Tibial artery (tissue), 4 donors: ENCODE measurements at regions not wholly inside any gene's neighbourhood (a gene's known extent, or its start where the extent isn't known, plus 50 kb on each side); places are given as distances from the start of the nearest gene placed in this dataset.

Experiments used
- DNase-seq, 2 donors: peaks; one replicate each; pipeline ENCODE4 v3.0.0-alpha.2; 2019
- H3K27ac ChIP-seq, 2 donors: fragments of 200-600 bp; sonication (generic) in 1 of 2; 1 replicate in 1 of 2; 2 replicates in 1 of 2; pipeline ENCODE4 v1.5.1; 2018 to 2019; ENCODE audit warnings: mild to moderate bottlenecking in 1 of 2
- H3K27me3 ChIP-seq, 2 donors: fragments of 200-600 bp; sonication (generic) in 1 of 2; one replicate each; pipeline versions ENCODE4 v1.5.1 to v1.6.0; 2016 to 2019
- H3K36me3 ChIP-seq, 3 donors: fragments of 200-600 bp; sonication (generic) in 2 of 3; one replicate each; pipeline ENCODE4 v1.5.1; 2016 to 2019; ENCODE audit warnings: mild to moderate bottlenecking in 2 of 3
- H3K4me1 ChIP-seq, 4 donors: fragments of 200-600 bp; sonication (generic) in 2 of 4; 1 replicate in 3 of 4; 2 replicates in 1 of 4; pipeline ENCODE4 v1.5.1; 2016 to 2019
- H3K4me3 ChIP-seq, 2 donors: fragments of 200-600 bp; sonication (generic) in 1 of 2; 1 replicate in 1 of 2; 2 replicates in 1 of 2; pipeline ENCODE4 v1.5.1; 2018 to 2019; ENCODE audit warnings: mild to moderate bottlenecking in 2 of 2
- H3K9me3 ChIP-seq, 3 donors: fragments of 200-600 bp; sonication (generic) in 1 of 3; one replicate each; pipeline ENCODE4 v1.5.1; 2016 to 2019
- CTCF ChIP-seq, 2 experiments: fragments of 200-600 bp in 1 of 2; fragments of 450-650 bp in 1 of 2; IDR thresholded peaks; one replicate each; pipeline ENCODE4 v1.5.1; 2017 to 2019; ENCODE audit warnings: antibody characterized with exemption in 2 of 2, mild to moderate bottlenecking in 1 of 2, moderate library complexity in 1 of 2
- intact Hi-C: fragments of 100-400 bp; cut with DNase I; formaldehyde crosslinking; loops from one replicate; pipeline ENCODE4 v1.15.0; 2023; ENCODE audit warnings: low total_unique reads

- no peak overlapping the region for H3K27ac ChIP-seq
- H3K4me3 ChIP-seq: peak overlapping the region; percentile 42 to 59
- DNase-seq: peak; percentile 41 to 81
- H3K27me3 ChIP-seq: no peaks in the 10 kb centered on the region
- peaks cover 0 to 17% (median 0%) of the 10 kb centered on the region in 3 donors for H3K36me3 ChIP-seq
- intact Hi-C loops: no loop called here
- peak in 1 of 2 experiments; percentile 33 for TF ChIP-seq CTCF (IDR thresholded peaks at IDR 0.05)
- H3K9me3 ChIP-seq: no peaks in the 10 kb centered on the region
- H3K4me1 ChIP-seq: peaks cover 0 to 10% (median 9%) of the 10 kb centered on the region in 4 donors
Observed at GRCh38 chr7:66413379-66414114, 208.4 kb downstream of the TPST1 start.

- intact Hi-C loops: no loop called here
- DNase-seq: no peak
- H3K4me3 ChIP-seq: no peak overlapping the region
- peaks cover 0 to 8% (median 0%) of the 10 kb centered on the region in 3 donors for H3K36me3 ChIP-seq
- H3K4me1 ChIP-seq: peaks cover 0 to 10% (median 9%) of the 10 kb centered on the region in 4 donors
- TF ChIP-seq CTCF (IDR thresholded peaks at IDR 0.05): no peak
- no peaks in the 10 kb centered on the region for H3K9me3 ChIP-seq
- H3K27ac ChIP-seq: no peak overlapping the region
- H3K27me3 ChIP-seq: no peaks in the 10 kb centered on the region
Observed at GRCh38 chr7:66415659-66416265, 210.6 kb downstream of the TPST1 start.

GRCh38 chr7:66418537-66418936 is 210.1 kb upstream of the KCTD7 start:
- no peak for TF ChIP-seq CTCF (IDR thresholded peaks at IDR 0.05)
- intact Hi-C loops: no loop called here
- peaks cover 0 to 8% (median 5%) of the 10 kb centered on the region in 4 donors for H3K4me1 ChIP-seq
- H3K36me3 ChIP-seq: no peaks in the 10 kb centered on the region
- H3K27me3 ChIP-seq: no peaks in the 10 kb centered on the region
- no peaks in the 10 kb centered on the region for H3K9me3 ChIP-seq
- DNase-seq: no peak
- no peak overlapping the region for H3K4me3 ChIP-seq
- H3K27ac ChIP-seq: no peak overlapping the region

GRCh38 chr7:66419210-66419609 is 209.5 kb upstream of the KCTD7 start:
- intact Hi-C loops: no loop called here
- Histone ChIP-seq H3K27me3 (no peaks in the 10 kb centered on the region), H3K9me3 (no peaks in the 10 kb centered on the region), H3K36me3 (peaks cover 0 to 7% (median 0%) of the 10 kb centered on the region in 3 donors), H3K27ac (no peak overlapping the region), H3K4me1 (peaks cover 0 to 2% (median under 1%) of the 10 kb centered on the region in 4 donors), H3K4me3 (no peak overlapping the region)
- no peak for DNase-seq
- TF ChIP-seq CTCF (IDR thresholded peaks at IDR 0.05): no peak

GRCh38 chr7:66421830-66422475 is 206.7 kb upstream of the KCTD7 start:
- no peak for DNase-seq
- H3K9me3 ChIP-seq: no peaks in the 10 kb centered on the region
- no peak overlapping the region for H3K27ac ChIP-seq
- no peak overlapping the region for H3K4me3 ChIP-seq
- intact Hi-C loops: no loop called here
- no peaks in the 10 kb centered on the region for H3K27me3 ChIP-seq
- no peak for TF ChIP-seq CTCF (IDR thresholded peaks at IDR 0.05)
- H3K4me1 ChIP-seq: no peaks in the 10 kb centered on the region
- H3K36me3 ChIP-seq: peaks cover 0 to 24% (median 5%) of the 10 kb centered on the region in 3 donors
